A172 (cell line): ENCODE measurements at regions not wholly inside any gene's neighbourhood (a gene's known extent, or its start where the extent isn't known, plus 50 kb on each side); places are given as distances from the start of the nearest gene placed in this dataset.

Source experiments
- DNase-seq: peaks from one replicate; pipeline ENCODE4 v3.0.0-alpha.2; 2015; ENCODE audit warnings: low spot score

GRCh38 chr6:92522589-92522988 lies 896.8 kb downstream of the EPHA7 start:
- no peak for DNase-seq

- DNase-seq: no peak
Measured at GRCh38 chr6:92521553-92521952, 897.8 kb downstream of the EPHA7 start.

- no peak for DNase-seq
Measured at GRCh38 chr6:92510137-92510536, 909.2 kb downstream of the EPHA7 start.

- DNase-seq: no peak
Measured at GRCh38 chr6:92507552-92507951, 911.8 kb downstream of the EPHA7 start.

GRCh38 chr6:92504509-92504908 lies 914.9 kb downstream of the EPHA7 start:
- no peak for DNase-seq

- no peak for DNase-seq
Measured at GRCh38 chr6:92497281-92497680, 922.1 kb downstream of the EPHA7 start.

- DNase-seq: no peak
Measured at GRCh38 chr6:92496527-92496926, 922.8 kb downstream of the EPHA7 start.

GRCh38 chr6:92495242-92495641 lies 924.1 kb downstream of the EPHA7 start:
- no peak for DNase-seq

- no peak for DNase-seq
Measured at GRCh38 chr6:92485487-92485886, 933.9 kb downstream of the EPHA7 start.

GRCh38 chr6:92479831-92480230 lies 939.5 kb downstream of the EPHA7 start:
- DNase-seq: peak; percentile 2

GRCh38 chr6:92473056-92473455 lies 946.3 kb downstream of the EPHA7 start:
- no peak for DNase-seq

GRCh38 chr6:92469186-92469828 lies 950.1 kb downstream of the EPHA7 start:
- DNase-seq: no peak

- DNase-seq: no peak
Measured at GRCh38 chr6:92468066-92468465, 951.3 kb downstream of the EPHA7 start.

GRCh38 chr6:92460133-92460532 lies 959.2 kb downstream of the EPHA7 start:
- DNase-seq: no peak

- no peak for DNase-seq
Measured at GRCh38 chr6:92459606-92460005, 959.8 kb downstream of the EPHA7 start.

GRCh38 chr6:92446052-92446451 lies 973.3 kb downstream of the EPHA7 start:
- no peak for DNase-seq

- no peak for DNase-seq
Measured at GRCh38 chr6:92433911-92434310, 985.4 kb downstream of the EPHA7 start.

- no peak for DNase-seq
Measured at GRCh38 chr6:92431502-92431901, 987.9 kb downstream of the EPHA7 start.

GRCh38 chr6:92428448-92428847 lies 990.9 kb downstream of the EPHA7 start:
- DNase-seq: no peak

- no peak for DNase-seq
Measured at GRCh38 chr6:92427453-92427852, 991.9 kb downstream of the EPHA7 start.

GRCh38 chr6:92415656-92416055 lies 1003.7 kb downstream of the EPHA7 start:
- no peak for DNase-seq

GRCh38 chr6:92408350-92408749 lies 1011.0 kb downstream of the EPHA7 start:
- no peak for DNase-seq

GRCh38 chr6:92404281-92404680 lies 1015.1 kb downstream of the EPHA7 start:
- no peak for DNase-seq

- DNase-seq: no peak
Measured at GRCh38 chr6:92399911-92400310, 1019.4 kb downstream of the EPHA7 start.
